A673 (cell line): ENCODE measurements at regions not wholly inside any gene's neighbourhood (a gene's known extent, or its start where the extent isn't known, plus 50 kb on each side); places are given as distances from the start of the nearest gene placed in this dataset.

Experiments
- EZH2 ChIP-seq: fragments of 200-600 bp; sonication (generic); IDR thresholded peaks from 2 replicates; pipeline ENCODE4 v1.6.1; 2017; ENCODE audit warnings: borderline replicate concordance, low read depth, mild to moderate bottlenecking, mixed read lengths, antibody characterized with exemption, low read length; ENCODE audit not compliant: poor library complexity, severe bottlenecking
- TF ChIP-seq, protein P1 (sequence below): fragments of 300-800, 200-600 bp; sonication (generic); conservative IDR thresholded peaks from 2 replicates; pipeline ENCODE4 v1.5.1; 2017; ENCODE audit warnings: low read depth, mild to moderate bottlenecking, antibody characterized with exemption, low read length, moderate library complexity, mixed read lengths

GRCh38 chr1:178579562-178579961 is 66.7 kb downstream of the TEX35 start:
- TF ChIP-seq, protein P1, sequence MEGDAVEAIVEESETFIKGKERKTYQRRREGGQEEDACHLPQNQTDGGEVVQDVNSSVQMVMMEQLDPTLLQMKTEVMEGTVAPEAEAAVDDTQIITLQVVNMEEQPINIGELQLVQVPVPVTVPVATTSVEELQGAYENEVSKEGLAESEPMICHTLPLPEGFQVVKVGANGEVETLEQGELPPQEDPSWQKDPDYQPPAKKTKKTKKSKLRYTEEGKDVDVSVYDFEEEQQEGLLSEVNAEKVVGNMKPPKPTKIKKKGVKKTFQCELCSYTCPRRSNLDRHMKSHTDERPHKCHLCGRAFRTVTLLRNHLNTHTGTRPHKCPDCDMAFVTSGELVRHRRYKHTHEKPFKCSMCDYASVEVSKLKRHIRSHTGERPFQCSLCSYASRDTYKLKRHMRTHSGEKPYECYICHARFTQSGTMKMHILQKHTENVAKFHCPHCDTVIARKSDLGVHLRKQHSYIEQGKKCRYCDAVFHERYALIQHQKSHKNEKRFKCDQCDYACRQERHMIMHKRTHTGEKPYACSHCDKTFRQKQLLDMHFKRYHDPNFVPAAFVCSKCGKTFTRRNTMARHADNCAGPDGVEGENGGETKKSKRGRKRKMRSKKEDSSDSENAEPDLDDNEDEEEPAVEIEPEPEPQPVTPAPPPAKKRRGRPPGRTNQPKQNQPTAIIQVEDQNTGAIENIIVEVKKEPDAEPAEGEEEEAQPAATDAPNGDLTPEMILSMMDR, result no peak
- TF ChIP-seq EZH2, result no peak
